Osteocyte (in vitro differentiated cells): ENCODE measurements at regions not wholly inside any gene's neighbourhood (a gene's known extent, or its start where the extent isn't known, plus 50 kb on each side); places are given as distances from the start of the nearest gene placed in this dataset.

ENCODE experiments used
- DNase-seq: peaks from one replicate; pipeline ENCODE4 v3.0.0; 2021; ENCODE audit warnings: mixed read lengths; ENCODE audit not compliant: unreplicated experiment; ENCODE audit errors: extremely low spot score
- H3K27ac Mint-ChIP-seq: one replicate; pipeline ENCODE4 v1.8.0; 2021; ENCODE audit warnings: mild to moderate bottlenecking, mixed read lengths; ENCODE audit not compliant: unreplicated experiment
- H3K27me3 Mint-ChIP-seq: one replicate; pipeline ENCODE4 v1.8.0; 2021; ENCODE audit warnings: mixed read lengths; ENCODE audit not compliant: unreplicated experiment
- H3K36me3 Mint-ChIP-seq: one replicate; pipeline ENCODE4 v1.8.0; 2021; ENCODE audit warnings: mixed read lengths; ENCODE audit not compliant: unreplicated experiment
- H3K4me1 Mint-ChIP-seq: one replicate; pipeline ENCODE4 v1.8.0; 2021; ENCODE audit warnings: mixed read lengths; ENCODE audit not compliant: unreplicated experiment
- H3K4me3 Mint-ChIP-seq: one replicate; pipeline ENCODE4 v1.8.0; 2021; ENCODE audit warnings: mild to moderate bottlenecking, moderate library complexity, mixed read lengths; ENCODE audit not compliant: unreplicated experiment
- H3K9me3 Mint-ChIP-seq: one replicate; pipeline ENCODE4 v1.8.0; 2021; ENCODE audit warnings: mixed read lengths; ENCODE audit not compliant: unreplicated experiment
- TF ChIP-seq, protein P1 (sequence below): fragments of 200-600 bp; sonication (generic); IDR thresholded peaks from 2 replicates; pipeline ENCODE4 v1.5.0; 2021; ENCODE audit warnings: antibody characterized with exemption, mild to moderate bottlenecking, moderate library complexity

DNA sequence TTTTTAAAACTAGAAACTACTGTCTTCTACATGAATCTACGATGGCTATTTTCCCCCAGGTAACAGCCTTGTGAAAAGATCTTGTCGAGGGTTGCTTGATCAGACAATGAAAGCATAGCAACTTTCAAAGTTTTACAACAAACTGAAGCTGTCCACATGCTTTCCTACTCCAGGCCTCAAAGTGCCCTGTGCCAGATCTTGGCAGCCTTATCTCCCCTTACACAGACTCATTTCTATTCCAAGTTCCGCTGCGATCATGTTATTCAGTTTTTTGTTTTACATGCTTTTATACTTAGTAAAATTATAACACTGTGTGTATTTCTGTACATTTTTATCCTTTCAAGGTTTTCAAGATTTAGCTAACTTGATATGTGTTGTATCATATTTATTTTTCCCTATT is 661.7 kb upstream of the SORCS1 start:
- DNase-seq: no peak
- Mint-ChIP-seq H3K4me1 (no peaks in the 10 kb centered on the region), H3K4me3 (no peak overlapping the region), H3K9me3 (peaks cover 4% of the 10 kb centered on the region), H3K27ac (no peak overlapping the region), H3K27me3 (no peaks in the 10 kb centered on the region), H3K36me3 (no peaks in the 10 kb centered on the region)
- TF ChIP-seq, protein P1, sequence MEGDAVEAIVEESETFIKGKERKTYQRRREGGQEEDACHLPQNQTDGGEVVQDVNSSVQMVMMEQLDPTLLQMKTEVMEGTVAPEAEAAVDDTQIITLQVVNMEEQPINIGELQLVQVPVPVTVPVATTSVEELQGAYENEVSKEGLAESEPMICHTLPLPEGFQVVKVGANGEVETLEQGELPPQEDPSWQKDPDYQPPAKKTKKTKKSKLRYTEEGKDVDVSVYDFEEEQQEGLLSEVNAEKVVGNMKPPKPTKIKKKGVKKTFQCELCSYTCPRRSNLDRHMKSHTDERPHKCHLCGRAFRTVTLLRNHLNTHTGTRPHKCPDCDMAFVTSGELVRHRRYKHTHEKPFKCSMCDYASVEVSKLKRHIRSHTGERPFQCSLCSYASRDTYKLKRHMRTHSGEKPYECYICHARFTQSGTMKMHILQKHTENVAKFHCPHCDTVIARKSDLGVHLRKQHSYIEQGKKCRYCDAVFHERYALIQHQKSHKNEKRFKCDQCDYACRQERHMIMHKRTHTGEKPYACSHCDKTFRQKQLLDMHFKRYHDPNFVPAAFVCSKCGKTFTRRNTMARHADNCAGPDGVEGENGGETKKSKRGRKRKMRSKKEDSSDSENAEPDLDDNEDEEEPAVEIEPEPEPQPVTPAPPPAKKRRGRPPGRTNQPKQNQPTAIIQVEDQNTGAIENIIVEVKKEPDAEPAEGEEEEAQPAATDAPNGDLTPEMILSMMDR: no peak

DNA sequence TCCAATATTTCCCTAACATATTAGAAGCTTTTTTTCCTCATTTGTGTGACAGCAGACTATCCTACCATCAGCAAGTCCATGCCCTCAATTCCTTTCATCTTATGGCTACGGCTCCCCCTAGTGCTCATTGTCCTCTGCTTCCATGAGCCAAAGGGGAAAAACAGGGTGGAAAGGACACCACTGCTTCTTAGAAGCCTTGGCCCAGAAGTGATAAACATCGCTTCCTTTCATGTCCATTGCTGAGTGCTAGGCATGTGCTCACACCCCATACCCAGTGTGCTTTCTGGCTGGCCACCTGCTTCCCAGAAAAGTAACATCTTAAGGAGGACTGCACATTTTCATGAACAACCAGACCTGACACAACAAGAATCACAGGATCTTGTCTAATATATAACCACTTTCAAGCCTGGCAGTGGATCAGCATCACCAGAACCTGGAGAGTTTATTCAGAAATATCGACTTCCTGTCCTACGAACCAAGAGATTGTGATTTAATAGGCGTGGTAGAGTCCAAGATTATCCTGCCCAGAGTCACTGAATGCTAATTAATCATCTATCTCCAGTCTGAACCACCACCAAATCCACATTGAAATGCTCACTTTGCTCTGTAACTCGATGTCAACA is 650.5 kb upstream of the SORCS1 start:
- Mint-ChIP-seq H3K9me3 (no peaks in the 10 kb centered on the region), H3K4me1 (peaks cover 1% of the 10 kb centered on the region), H3K36me3 (no peaks in the 10 kb centered on the region), H3K27me3 (no peaks in the 10 kb centered on the region), H3K27ac (no peak overlapping the region), H3K4me3 (no peak overlapping the region)
- DNase-seq: no peak
- TF ChIP-seq, protein P1: peak; percentile 61

DNA sequence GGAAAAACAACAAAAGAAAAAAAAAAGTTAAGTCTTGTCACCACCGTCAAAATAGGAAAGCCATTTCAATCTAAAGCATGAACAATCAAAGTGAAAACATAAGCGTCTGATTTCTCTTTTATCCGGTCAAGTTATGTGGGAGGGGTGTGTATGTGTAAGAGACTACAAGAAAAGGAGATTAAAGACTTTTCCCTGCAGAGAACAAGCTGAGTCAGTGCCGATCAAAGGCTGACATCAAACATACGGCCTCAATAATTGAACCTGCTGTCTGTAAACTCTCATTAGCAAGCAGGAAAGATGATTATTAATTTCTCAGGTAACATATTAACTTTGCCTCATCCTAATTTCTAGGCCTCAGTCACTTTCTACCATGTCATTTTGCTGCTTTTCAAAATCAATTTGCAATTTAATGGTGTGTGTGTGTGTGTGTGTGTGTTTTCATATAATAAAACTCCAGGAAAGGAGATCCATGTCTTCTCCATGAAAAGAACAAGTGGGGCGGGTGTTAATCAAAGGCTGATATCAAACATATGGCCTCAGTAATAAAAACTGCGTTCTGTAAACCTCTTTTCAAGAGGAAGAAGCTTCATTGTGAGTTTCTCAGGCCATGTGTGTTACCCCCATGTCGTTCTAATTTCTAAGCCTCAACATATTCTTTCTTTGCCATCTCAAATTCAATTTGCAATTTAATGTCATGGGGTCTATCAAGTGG is 649.1 kb upstream of the SORCS1 start:
- Mint-ChIP-seq H3K4me3 (no peak overlapping the region), H3K36me3 (no peaks in the 10 kb centered on the region), H3K27ac (no peak overlapping the region), H3K27me3 (no peaks in the 10 kb centered on the region), H3K4me1 (peaks cover 1% of the 10 kb centered on the region), H3K9me3 (no peaks in the 10 kb centered on the region)
- TF ChIP-seq, protein P1: no peak
- no peak for DNase-seq

DNA sequence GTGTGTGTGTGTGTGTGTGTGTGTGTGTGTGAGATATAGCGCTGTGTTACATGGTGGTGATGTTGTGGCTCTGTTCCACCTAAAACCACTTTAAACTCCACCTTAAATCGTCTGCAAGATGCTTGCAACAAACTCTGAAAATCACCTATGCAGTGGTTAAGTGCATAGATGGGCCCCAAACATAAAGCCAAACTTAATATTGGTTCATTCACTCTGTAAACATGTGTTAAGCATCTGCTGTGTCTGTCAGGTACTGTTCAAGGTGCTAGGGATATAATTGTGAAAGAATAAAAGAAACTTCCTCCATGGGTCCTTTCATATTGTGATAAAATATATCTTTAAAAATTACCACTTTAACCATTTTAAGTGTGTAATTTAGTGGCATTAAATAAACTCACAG is 645.4 kb upstream of the SORCS1 start:
- DNase-seq: no peak
- Mint-ChIP-seq H3K9me3 (no peaks in the 10 kb centered on the region), H3K27ac (no peak overlapping the region), H3K27me3 (no peaks in the 10 kb centered on the region), H3K4me1 (peaks cover 1% of the 10 kb centered on the region), H3K36me3 (no peaks in the 10 kb centered on the region), H3K4me3 (no peak overlapping the region)
- TF ChIP-seq, protein P1: no peak

DNA sequence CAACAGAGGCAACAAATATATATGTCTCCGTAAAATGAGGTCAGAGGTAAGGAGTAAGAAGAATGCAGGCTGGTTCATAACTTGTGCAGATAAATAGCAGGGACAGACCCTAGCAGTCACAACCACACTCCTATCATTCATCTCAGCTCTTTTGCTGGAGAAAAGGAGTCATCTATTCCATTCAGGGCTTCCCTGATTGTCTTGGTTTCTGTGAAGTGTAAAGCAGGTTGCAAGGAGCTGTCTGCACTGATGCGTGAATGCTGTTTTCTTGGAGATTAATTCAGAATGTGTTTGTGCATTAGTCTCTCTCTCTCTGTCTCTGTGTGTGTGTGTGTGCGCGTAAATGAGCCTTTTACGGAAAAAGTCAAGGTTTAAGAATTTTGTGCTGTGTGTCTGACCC is 643.3 kb upstream of the SORCS1 start:
- TF ChIP-seq, protein P1: no peak
- H3K36me3 Mint-ChIP-seq: no peaks in the 10 kb centered on the region
- H3K4me1 Mint-ChIP-seq: no peaks in the 10 kb centered on the region
- peaks cover 8% of the 10 kb centered on the region for H3K9me3 Mint-ChIP-seq
- no peak overlapping the region for H3K27ac Mint-ChIP-seq
- no peak overlapping the region for H3K4me3 Mint-ChIP-seq
- no peak for DNase-seq
- H3K27me3 Mint-ChIP-seq: no peaks in the 10 kb centered on the region
